AG10803 (cell line): ENCODE measurements at regions not wholly inside any gene's neighbourhood (a gene's known extent, or its start where the extent isn't known, plus 50 kb on each side); places are given as distances from the start of the nearest gene placed in this dataset.

Experiments used
- DNase-seq: peaks from one replicate; pipeline ENCODE4 v3.0.0; 2010; ENCODE audit warnings: low read depth
- H3K4me3 ChIP-seq: 2 replicates; pipeline ENCODE4 v1.5.1; 2011; ENCODE audit warnings: mild to moderate bottlenecking, low read length, control low read depth
- TF ChIP-seq, protein P1 (sequence below): conservative IDR thresholded peaks from 2 replicates; pipeline ENCODE4 v1.5.1; 2011; ENCODE audit warnings: mild to moderate bottlenecking, low read length, control low read depth, inconsistent platforms

DNA sequence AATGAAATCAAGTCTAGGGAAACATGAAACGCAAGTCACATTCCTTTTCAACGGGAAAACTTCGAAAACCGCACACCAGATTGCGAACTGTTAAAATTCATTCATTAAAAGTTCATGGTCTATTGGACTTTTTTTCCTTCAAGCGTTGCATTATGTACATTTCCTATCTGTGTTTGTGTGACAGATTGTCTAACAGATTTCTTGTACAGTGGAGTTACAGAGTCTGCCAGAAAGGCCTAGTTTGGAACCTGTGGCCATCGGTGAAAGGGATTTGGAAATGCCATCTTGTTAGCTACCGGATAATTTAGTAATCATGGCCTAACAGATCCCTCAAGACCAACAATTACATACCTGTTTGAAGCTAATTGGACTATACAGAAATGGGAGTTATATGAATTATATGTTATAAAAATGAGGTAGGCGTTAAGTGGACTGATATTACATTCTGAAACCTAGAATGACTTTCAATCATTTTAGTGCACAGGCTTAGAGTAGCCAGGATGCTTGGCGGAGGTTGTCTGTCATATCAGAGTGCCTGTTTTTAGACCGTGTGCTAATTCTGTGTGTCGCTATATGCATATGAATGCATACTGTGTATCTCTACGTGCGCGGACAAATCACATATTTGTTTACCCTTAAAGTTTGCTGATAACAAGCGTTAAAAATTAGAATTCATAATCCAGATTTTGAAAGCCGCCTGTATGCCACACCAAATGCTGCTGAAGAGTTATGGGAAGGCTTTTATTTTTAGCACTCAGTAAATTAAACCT, 885.4 kb upstream of the RBFOX1 start:
- DNase-seq: no peak
- TF ChIP-seq, protein P1, sequence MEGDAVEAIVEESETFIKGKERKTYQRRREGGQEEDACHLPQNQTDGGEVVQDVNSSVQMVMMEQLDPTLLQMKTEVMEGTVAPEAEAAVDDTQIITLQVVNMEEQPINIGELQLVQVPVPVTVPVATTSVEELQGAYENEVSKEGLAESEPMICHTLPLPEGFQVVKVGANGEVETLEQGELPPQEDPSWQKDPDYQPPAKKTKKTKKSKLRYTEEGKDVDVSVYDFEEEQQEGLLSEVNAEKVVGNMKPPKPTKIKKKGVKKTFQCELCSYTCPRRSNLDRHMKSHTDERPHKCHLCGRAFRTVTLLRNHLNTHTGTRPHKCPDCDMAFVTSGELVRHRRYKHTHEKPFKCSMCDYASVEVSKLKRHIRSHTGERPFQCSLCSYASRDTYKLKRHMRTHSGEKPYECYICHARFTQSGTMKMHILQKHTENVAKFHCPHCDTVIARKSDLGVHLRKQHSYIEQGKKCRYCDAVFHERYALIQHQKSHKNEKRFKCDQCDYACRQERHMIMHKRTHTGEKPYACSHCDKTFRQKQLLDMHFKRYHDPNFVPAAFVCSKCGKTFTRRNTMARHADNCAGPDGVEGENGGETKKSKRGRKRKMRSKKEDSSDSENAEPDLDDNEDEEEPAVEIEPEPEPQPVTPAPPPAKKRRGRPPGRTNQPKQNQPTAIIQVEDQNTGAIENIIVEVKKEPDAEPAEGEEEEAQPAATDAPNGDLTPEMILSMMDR: no peak
- H3K4me3 ChIP-seq: no peak overlapping the region

DNA sequence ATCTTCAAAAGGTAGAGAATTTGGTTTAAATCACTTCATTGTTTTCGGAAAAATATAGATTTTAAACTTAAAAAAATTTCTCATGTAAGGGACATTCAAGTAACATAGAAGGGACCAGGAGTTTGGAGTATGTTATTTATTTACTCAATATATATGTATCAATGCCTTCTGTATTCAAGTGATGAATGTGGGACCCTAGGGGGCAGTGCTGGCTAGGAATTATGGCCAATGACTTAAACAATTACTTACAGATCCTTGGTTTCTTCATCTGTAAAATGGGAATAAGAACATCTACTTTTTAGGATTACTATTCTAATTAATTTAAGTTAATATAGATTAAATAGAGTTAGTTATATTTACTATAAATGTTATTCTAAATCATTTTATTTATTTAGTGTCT, 886.3 kb upstream of the RBFOX1 start:
- no peak for DNase-seq
- TF ChIP-seq, protein P1: no peak
- H3K4me3 ChIP-seq: no peak overlapping the region

DNA sequence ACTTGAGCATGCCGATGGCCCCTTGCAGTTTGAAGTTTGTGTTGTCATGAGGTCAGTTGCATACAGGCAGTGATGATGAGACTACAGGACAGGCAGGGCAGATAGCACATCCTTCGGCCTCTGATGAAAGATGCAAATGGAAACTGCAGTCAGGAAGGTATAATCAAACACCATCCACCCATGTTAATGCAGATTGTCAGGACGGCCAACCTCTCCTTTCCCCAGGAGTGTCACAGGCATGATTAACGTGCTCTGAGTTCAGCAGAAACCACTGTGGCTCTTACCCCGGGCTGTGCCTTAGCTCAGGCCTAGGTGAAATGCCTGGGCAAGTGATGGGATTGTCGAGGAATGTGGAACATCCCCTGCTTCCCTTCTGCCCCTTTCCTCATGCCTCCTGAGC, 893.5 kb upstream of the RBFOX1 start:
- DNase-seq: no peak
- no peak overlapping the region for H3K4me3 ChIP-seq
- TF ChIP-seq, protein P1: no peak

DNA sequence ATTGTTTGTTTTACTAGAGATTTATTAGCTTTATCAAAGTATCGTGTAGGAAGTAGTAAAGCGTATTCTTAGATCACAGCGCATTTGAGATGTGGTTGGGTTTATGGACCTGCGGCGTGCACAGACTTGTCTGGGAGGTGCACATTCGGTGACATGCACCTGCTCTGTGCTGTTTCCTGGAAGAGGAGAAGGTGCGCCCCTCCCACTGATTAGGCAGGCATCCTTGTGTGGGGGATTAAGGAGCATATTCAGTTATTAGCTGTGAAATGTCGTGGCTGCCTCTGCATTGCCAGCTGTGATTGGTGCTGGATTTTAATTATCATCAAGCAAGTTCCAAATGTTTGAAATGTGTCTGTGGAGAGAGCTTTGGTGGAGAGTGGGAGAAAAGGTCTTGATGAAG, 903.8 kb upstream of the RBFOX1 start:
- TF ChIP-seq, protein P1: no peak
- H3K4me3 ChIP-seq: no peak overlapping the region
- DNase-seq: no peak

DNA sequence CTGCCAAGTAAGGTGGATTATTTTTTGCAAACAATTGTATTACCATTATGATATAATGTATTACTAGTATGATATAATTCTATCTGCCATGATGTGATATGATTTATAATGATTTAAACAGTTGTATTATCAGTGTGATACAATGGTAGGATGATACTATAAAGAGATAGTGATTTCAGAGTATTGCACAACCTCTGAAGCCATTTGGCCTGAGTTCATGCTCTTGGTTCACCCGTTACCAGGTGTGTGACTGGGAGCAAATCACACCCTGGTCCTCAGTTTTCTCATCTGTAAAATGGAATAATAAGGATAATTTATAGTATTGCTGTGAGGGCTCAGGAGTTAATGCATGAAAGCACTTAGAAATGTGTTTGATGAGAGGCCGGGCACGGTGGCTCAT, 905.0 kb upstream of the RBFOX1 start:
- no peak overlapping the region for H3K4me3 ChIP-seq
- no peak for DNase-seq
- TF ChIP-seq, protein P1: no peak

DNA sequence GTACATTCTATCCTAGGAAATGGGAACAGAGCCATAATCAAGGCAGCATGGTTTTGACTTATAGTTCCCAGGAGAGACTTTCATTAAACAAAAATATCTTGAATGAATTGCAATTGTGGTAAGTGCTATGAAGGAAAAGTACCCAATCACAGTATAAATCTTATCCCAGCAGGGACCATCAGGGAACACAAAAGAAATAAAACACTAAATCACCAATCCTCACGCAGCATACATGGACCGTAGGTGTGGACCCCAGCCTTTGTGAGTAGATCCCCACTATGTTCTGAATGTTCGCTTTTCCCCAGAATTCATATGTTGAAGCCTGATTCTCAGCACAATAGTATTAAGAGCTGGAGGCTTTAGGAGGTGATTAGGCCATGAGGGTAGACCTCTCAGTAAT, 925.0 kb upstream of the RBFOX1 start:
- TF ChIP-seq, protein P1: no peak
- H3K4me3 ChIP-seq: no peak overlapping the region
- DNase-seq: no peak

DNA sequence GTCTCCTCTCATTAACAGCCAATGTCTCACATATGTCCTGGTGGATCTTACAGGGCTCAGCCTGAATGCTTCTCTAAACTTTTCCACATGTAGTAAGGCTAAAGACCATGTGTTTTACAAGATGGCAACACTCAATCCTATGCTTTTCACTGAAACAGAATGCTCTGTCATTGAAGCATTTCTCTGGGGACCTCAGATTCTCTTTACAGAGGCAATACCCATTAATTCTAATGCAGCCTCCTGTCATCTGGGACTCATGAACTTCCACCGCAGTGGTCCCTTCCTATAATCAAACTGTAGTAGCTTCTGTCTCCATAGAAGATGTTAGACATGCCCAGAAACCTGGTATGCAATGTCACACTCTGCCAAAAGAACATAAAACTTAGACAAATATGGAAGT, 926.6 kb upstream of the RBFOX1 start:
- no peak for DNase-seq
- TF ChIP-seq, protein P1: no peak
- H3K4me3 ChIP-seq: no peak overlapping the region
